IMR-90 (cell line): ENCODE measurements at regions not wholly inside any gene's neighbourhood (a gene's known extent, or its start where the extent isn't known, plus 50 kb on each side); places are given as distances from the start of the nearest gene placed in this dataset.

Experiments used
- CEBPB ChIP-seq: IDR thresholded peaks from 2 replicates; pipeline ENCODE4 v1.6.1; 2012; ENCODE audit warnings: low read depth, low read length, improper control_type of control experiment
- MAFK ChIP-seq: IDR thresholded peaks from 2 replicates; pipeline ENCODE4 v1.6.1; 2012; ENCODE audit warnings: low read depth, low read length, improper control_type of control experiment
- POLR2A ChIP-seq: IDR thresholded peaks from 2 replicates; pipeline ENCODE4 v1.6.1; 2012; ENCODE audit warnings: mild to moderate bottlenecking, low read depth, low read length
- TF ChIP-seq, protein P1 (sequence below): conservative IDR thresholded peaks from 2 replicates; pipeline ENCODE4 v1.5.1; 2012; ENCODE audit warnings: mild to moderate bottlenecking, low read depth, low read length, improper control_type of control experiment

DNA sequence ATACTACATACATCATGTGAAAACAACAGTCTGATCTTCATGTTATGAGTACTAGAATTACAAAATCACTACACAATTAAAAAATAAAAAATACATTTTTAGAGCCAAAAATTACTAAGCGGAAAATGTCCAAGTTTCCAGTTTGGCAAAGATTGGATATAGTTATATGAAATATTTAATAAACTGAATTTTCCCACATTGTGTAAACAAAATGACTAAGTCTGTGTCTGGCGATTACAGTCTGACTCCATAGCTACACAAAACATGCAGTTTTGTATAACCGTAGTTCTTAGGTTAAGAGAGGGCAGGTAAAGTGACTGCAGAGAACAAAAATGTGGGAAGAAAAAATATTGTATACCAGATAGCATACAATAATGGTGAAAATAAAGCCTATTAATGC, 59.2 kb upstream of the TMEM47 start:
- TF ChIP-seq MAFK (no peak), POLR2A (no peak), CEBPB (no peak)
- TF ChIP-seq, protein P1, sequence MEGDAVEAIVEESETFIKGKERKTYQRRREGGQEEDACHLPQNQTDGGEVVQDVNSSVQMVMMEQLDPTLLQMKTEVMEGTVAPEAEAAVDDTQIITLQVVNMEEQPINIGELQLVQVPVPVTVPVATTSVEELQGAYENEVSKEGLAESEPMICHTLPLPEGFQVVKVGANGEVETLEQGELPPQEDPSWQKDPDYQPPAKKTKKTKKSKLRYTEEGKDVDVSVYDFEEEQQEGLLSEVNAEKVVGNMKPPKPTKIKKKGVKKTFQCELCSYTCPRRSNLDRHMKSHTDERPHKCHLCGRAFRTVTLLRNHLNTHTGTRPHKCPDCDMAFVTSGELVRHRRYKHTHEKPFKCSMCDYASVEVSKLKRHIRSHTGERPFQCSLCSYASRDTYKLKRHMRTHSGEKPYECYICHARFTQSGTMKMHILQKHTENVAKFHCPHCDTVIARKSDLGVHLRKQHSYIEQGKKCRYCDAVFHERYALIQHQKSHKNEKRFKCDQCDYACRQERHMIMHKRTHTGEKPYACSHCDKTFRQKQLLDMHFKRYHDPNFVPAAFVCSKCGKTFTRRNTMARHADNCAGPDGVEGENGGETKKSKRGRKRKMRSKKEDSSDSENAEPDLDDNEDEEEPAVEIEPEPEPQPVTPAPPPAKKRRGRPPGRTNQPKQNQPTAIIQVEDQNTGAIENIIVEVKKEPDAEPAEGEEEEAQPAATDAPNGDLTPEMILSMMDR, result no peak
